ENCODE measurements at regions not wholly inside any gene's neighbourhood (a gene's known extent, or its start where the extent isn't known, plus 50 kb on each side); places are given as distances from the start of the nearest gene placed in this dataset.

DNA sequence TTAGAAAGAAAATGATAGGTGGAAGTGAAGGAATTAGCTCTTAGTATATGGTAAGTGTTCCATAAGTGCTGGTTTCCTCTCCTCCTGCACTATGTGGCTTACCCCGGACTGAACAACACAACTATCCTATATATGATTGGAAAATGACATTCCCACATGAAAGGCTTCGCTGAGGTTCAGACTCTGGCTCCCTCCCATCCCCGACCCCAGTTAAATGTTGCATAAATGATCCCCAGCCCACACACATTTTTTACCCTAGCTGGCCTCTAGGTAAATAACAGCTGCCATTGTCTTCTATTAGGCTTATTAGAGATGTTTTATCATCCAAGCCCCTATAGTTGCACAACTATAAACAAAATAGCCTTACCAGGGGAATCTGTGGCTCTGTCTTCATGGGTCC is 495.6 kb upstream of the CDH11 start:
- no peak overlapping the region; a peak in 1 of 7 replicates for H3K9ac ChIP-seq (replicated peaks in 1 of 4; ENCODE audit: extremely low read depth in 1 of 4, low read depth in 3 of 4, low read length in 3 of 4)
- H3K27me3 ChIP-seq (replicated peaks in 1 of 4; ENCODE audit: control insufficient read depth in 3 of 4, extremely low read depth in 1 of 4, insufficient read depth in 3 of 4, low read length in 3 of 4): no peaks in the 10 kb centered on the region
- H2BK5ac ChIP-seq (ENCODE audit: low read depth, low read length): no peak overlapping the region
- H2BK120ac ChIP-seq (replicated peaks; ENCODE audit: low read depth, low read length): no peak overlapping the region
- no peaks in the 10 kb centered on the region for H4K20me1 ChIP-seq (replicated peaks in 1 of 2; ENCODE audit: control insufficient read depth in 1 of 2, insufficient read depth in 2 of 2, low read length in 2 of 2)
- H3K23ac ChIP-seq (ENCODE audit: insufficient read length): no peak overlapping the region
- no peak overlapping the region for H2BK20ac ChIP-seq (ENCODE audit: low read length)
- H3K18ac ChIP-seq (ENCODE audit: extremely low read depth, low read length): no peak overlapping the region
- H3K79me2 ChIP-seq (ENCODE audit: control insufficient read depth in 1 of 2, insufficient read depth in 2 of 2, low read length in 2 of 2): no peaks in the 10 kb centered on the region
- no peak overlapping the region for H4K91ac ChIP-seq (replicated peaks; ENCODE audit: insufficient read length, low read length)
- CTCF ChIA-PET (ENCODE audit: partially characterized antibody): interaction anchor here (0.6 to 1.7 kb wide), 2 partner anchors 10 to 271 kb away, joined by 3 to 4 read pairs; no protein-coding TSS in a partner anchor
- no peaks in the 10 kb centered on the region for H3K79me1 ChIP-seq (ENCODE audit: low read depth, low read length)
- FAIRE-seq (no peak), DNase-seq (ENCODE audit: low read depth in 1 of 2, low spot score in 2 of 2) (no peak)
- H3K36me3 ChIP-seq (ENCODE audit: control insufficient read depth in 2 of 4, insufficient read depth in 4 of 4, low read length in 3 of 4): no peaks in the 10 kb centered on the region
- H2AK5ac ChIP-seq (ENCODE audit: low read depth, low read length): no peak overlapping the region
- H3K9me3 ChIP-seq (ENCODE audit: insufficient read depth in 2 of 2, low read depth in 1 of 2, low read length in 1 of 2): no peaks in the 10 kb centered on the region
- H3K27ac ChIP-seq (ENCODE audit: low read depth, low read length): no peak overlapping the region
- H3K4me1 ChIP-seq (replicated peaks in 1 of 4; ENCODE audit: control insufficient read depth in 3 of 4, insufficient read depth in 4 of 4, low read length in 3 of 4): no peaks in the 10 kb centered on the region
- WGBS, 2 experiments (ENCODE audit: extremely low coverage in 1 of 2, insufficient coverage in 1 of 2, insufficient read length in 1 of 2, insufficient replicate concordance in 2 of 2, low coverage in 1 of 2, low lambda C conversion rate in 2 of 2, missing lambda C conversion rate in 1 of 2): 94% methylated on average over 3 of the region's 3 CpGs; no CpG with 5 or more reads in 1 of the 2 experiments
- H3K4ac ChIP-seq (replicated peaks; ENCODE audit: insufficient read length, low read depth, low read length): no peak overlapping the region
- H3K4me2 ChIP-seq (ENCODE audit: insufficient read depth in 1 of 2, low read depth in 2 of 2, low read length in 2 of 2): no peak overlapping the region
- POLR2A ChIA-PET (ENCODE audit: partially characterized antibody): interaction anchor here (0.6 kb wide), 1 partner anchor 174 kb away, joined by 3 read pairs; no protein-coding TSS in a partner anchor
- no peak overlapping the region for H3K14ac ChIP-seq (ENCODE audit: insufficient read length)
- no peak overlapping the region for H2BK12ac ChIP-seq (ENCODE audit: low read depth, low read length)
- H3K56ac ChIP-seq (replicated peaks; ENCODE audit: insufficient read length, low read depth, low read length): no peak overlapping the region
- H3K4me3 ChIP-seq (ENCODE audit: extremely low read depth in 1 of 4, insufficient read depth in 2 of 4, low read depth in 3 of 4, low read length in 4 of 4): no peak overlapping the region
- no peak overlapping the region for H4K8ac ChIP-seq (ENCODE audit: extremely low read depth, insufficient read depth, low read length)
- no peak overlapping the region for H2BK15ac ChIP-seq (ENCODE audit: low read length)
- 0 out of 2 replicates have a peak, but pooled peaks cover 2% of the 10 kb centered on the region for H3K23me2 ChIP-seq (ENCODE audit: low read depth, low read length)
- no peak overlapping the region for H4K5ac ChIP-seq (ENCODE audit: insufficient read length, low read depth, low read length)
- TF ChIP-seq RNF2 (IDR thresholded peaks at IDR 0.05; ENCODE audit: borderline replicate concordance, low read depth, low read length, missing control alignments, poor library complexity, severe bottlenecking) (no peak), CHD1 (IDR thresholded peaks at IDR 0.05; ENCODE audit: low read depth, low read length) (no peak), ASH2L (IDR thresholded peaks at IDR 0.05; ENCODE audit: low read length) (no peak), CHD2 (IDR thresholded peaks at IDR 0.05; ENCODE audit: low read length) (no peak)
- TF ChIP-seq, protein P1, sequence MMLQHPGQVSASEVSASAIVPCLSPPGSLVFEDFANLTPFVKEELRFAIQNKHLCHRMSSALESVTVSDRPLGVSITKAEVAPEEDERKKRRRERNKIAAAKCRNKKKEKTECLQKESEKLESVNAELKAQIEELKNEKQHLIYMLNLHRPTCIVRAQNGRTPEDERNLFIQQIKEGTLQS (IDR thresholded peaks at IDR 0.05; ENCODE audit: insufficient read depth, low read depth, low read length): no peak
- no peak overlapping the region for H2AFZ ChIP-seq (ENCODE audit: low read length)

Measured in H1 (cell line).